WTC11 (cell line): ENCODE measurements at regions not wholly inside any gene's neighbourhood (a gene's known extent, or its start where the extent isn't known, plus 50 kb on each side); places are given as distances from the start of the nearest gene placed in this dataset.

Experiments
- CBFB ChIP-seq: sonication (generic); formaldehyde crosslinking; IDR thresholded peaks from 2 replicates; pipeline ENCODE4 v1.8.1; 2022; ENCODE audit warnings: mild to moderate bottlenecking, low read depth, missing genetic modification reagents
- NR3C1 ChIP-seq: sonication (generic); formaldehyde crosslinking; conservative IDR thresholded peaks from 2 replicates; pipeline ENCODE4 v1.8.1; 2023; ENCODE audit warnings: low read depth, mild to moderate bottlenecking, missing genetic modification reagents
- SP1 ChIP-seq: sonication (generic); formaldehyde crosslinking; conservative IDR thresholded peaks from 2 replicates; pipeline ENCODE4 v1.8.1; 2022; ENCODE audit warnings: missing genetic modification reagents
- TEAD4 ChIP-seq: sonication (generic); formaldehyde crosslinking; IDR thresholded peaks from 2 replicates; pipeline ENCODE4 v1.8.0; 2022; ENCODE audit warnings: mild to moderate bottlenecking, missing genetic modification reagents
- TP53 ChIP-seq: sonication (generic); formaldehyde crosslinking; IDR thresholded peaks from 2 replicates; pipeline ENCODE4 v1.8.1; 2023; ENCODE audit warnings: mild to moderate bottlenecking, missing genetic modification reagents
- ZNF138 ChIP-seq: sonication (generic); formaldehyde crosslinking; conservative IDR thresholded peaks from 2 replicates; pipeline ENCODE4 v1.8.1; 2022; ENCODE audit warnings: mild to moderate bottlenecking, moderate library complexity, missing genetic modification reagents
- ZNF232 ChIP-seq: sonication (generic); formaldehyde crosslinking; IDR thresholded peaks from 2 replicates; pipeline ENCODE4 v1.8.0; 2022; ENCODE audit warnings: mild to moderate bottlenecking, missing genetic modification reagents
- ZNF281 ChIP-seq: sonication (generic); formaldehyde crosslinking; IDR thresholded peaks from 2 replicates; pipeline ENCODE4 v1.8.0; 2023; ENCODE audit warnings: mild to moderate bottlenecking, missing genetic modification reagents
- ZSCAN18 ChIP-seq: fragments of 250-450 bp; sonication (Bioruptor Pico); IDR thresholded peaks from 2 replicates; pipeline ENCODE4 v2.1.2; 2022; ENCODE audit warnings: mild to moderate bottlenecking, moderate library complexity
- TF ChIP-seq, protein P1 (sequence below): fragments of 200-600 bp; IDR thresholded peaks from 2 replicates; pipeline ENCODE4 v1.8.0; 2022; ENCODE audit warnings: antibody characterized with exemption
- TF ChIP-seq, protein P2 (sequence below): sonication (generic); formaldehyde crosslinking; IDR thresholded peaks from 2 replicates; pipeline ENCODE4 v1.8.1; 2023; ENCODE audit warnings: mild to moderate bottlenecking, missing genetic modification reagents, moderate library complexity
- TF ChIP-seq, protein P3 (sequence below): sonication (generic); formaldehyde crosslinking; IDR thresholded peaks from 2 replicates; pipeline ENCODE4 v1.8.0; 2022; ENCODE audit warnings: mild to moderate bottlenecking, missing genetic modification reagents
- TF ChIP-seq, protein P4 (sequence below): sonication (generic); formaldehyde crosslinking; IDR thresholded peaks from 2 replicates; pipeline ENCODE4 v1.8.1; 2023; ENCODE audit warnings: mild to moderate bottlenecking, missing genetic modification reagents

DNA sequence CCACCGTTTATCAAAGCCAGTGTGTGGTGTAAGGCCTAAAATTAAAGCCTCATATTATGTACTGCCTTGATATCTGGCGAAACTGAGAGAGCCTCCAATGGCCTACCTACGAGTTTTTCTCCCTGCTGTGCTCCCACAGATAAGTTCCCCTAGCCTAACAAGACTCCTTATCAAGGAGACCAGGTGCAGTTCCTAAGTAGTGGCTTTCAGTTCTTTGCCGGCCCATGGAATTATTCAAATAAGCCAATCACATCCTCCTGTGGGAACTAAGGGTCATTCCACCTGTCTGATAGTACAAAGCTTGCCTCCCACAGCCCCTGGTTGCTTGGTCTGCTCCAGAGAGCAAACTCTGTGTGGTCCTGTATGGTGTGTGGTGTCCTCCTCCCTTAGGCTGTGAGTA, 99.8 kb upstream of the TEX13C start:
- TF ChIP-seq, protein P1, sequence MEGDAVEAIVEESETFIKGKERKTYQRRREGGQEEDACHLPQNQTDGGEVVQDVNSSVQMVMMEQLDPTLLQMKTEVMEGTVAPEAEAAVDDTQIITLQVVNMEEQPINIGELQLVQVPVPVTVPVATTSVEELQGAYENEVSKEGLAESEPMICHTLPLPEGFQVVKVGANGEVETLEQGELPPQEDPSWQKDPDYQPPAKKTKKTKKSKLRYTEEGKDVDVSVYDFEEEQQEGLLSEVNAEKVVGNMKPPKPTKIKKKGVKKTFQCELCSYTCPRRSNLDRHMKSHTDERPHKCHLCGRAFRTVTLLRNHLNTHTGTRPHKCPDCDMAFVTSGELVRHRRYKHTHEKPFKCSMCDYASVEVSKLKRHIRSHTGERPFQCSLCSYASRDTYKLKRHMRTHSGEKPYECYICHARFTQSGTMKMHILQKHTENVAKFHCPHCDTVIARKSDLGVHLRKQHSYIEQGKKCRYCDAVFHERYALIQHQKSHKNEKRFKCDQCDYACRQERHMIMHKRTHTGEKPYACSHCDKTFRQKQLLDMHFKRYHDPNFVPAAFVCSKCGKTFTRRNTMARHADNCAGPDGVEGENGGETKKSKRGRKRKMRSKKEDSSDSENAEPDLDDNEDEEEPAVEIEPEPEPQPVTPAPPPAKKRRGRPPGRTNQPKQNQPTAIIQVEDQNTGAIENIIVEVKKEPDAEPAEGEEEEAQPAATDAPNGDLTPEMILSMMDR, result no peak
- no peak for TF ChIP-seq SP1
- TF ChIP-seq TP53 (CRISPR knock-in tag), result no peak
- no peak for TF ChIP-seq CBFB (CRISPR knock-in tag)
- TF ChIP-seq ZNF281 (CRISPR knock-in tag), result no peak
- TF ChIP-seq, protein P2, sequence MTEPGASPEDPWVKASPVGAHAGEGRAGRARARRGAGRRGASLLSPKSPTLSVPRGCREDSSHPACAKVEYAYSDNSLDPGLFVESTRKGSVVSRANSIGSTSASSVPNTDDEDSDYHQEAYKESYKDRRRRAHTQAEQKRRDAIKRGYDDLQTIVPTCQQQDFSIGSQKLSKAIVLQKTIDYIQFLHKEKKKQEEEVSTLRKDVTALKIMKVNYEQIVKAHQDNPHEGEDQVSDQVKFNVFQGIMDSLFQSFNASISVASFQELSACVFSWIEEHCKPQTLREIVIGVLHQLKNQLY, result no peak
- no peak for TF ChIP-seq ZNF232 (CRISPR knock-in tag)
- TF ChIP-seq TEAD4 (CRISPR knock-in tag), result no peak
- TF ChIP-seq, protein P3, sequence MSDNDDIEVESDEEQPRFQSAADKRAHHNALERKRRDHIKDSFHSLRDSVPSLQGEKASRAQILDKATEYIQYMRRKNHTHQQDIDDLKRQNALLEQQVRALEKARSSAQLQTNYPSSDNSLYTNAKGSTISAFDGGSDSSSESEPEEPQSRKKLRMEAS (CRISPR knock-in tag), result no peak
- TF ChIP-seq ZNF138 (CRISPR knock-in tag), result no peak
- TF ChIP-seq, protein P4, sequence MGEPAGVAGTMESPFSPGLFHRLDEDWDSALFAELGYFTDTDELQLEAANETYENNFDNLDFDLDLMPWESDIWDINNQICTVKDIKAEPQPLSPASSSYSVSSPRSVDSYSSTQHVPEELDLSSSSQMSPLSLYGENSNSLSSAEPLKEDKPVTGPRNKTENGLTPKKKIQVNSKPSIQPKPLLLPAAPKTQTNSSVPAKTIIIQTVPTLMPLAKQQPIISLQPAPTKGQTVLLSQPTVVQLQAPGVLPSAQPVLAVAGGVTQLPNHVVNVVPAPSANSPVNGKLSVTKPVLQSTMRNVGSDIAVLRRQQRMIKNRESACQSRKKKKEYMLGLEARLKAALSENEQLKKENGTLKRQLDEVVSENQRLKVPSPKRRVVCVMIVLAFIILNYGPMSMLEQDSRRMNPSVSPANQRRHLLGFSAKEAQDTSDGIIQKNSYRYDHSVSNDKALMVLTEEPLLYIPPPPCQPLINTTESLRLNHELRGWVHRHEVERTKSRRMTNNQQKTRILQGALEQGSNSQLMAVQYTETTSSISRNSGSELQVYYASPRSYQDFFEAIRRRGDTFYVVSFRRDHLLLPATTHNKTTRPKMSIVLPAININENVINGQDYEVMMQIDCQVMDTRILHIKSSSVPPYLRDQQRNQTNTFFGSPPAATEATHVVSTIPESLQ, result no peak
- no peak for TF ChIP-seq ZSCAN18
- no peak for TF ChIP-seq NR3C1
